VCaP (cell line): ENCODE measurements at regions not wholly inside any gene's neighbourhood (a gene's known extent, or its start where the extent isn't known, plus 50 kb on each side); places are given as distances from the start of the nearest gene placed in this dataset.

ENCODE experiments used
- H3K27ac ChIP-seq: fragments of 450-650 bp; 2 replicates; pipeline ENCODE4 v1.5.1; 2017
- CTCF ChIP-seq: fragments of 450-650 bp; conservative IDR thresholded peaks from 2 replicates; pipeline ENCODE4 v1.5.1; 2017; ENCODE audit warnings: mild to moderate bottlenecking, moderate library complexity

GRCh38 chr20:21994203-21994602 is 288.7 kb downstream of the PAX1 start:
- H3K27ac ChIP-seq: peak overlapping the region; percentile 72
- TF ChIP-seq CTCF: no peak

GRCh38 chr20:21982559-21982958 is 277.1 kb downstream of the PAX1 start:
- H3K27ac ChIP-seq: no peak overlapping the region
- no peak for TF ChIP-seq CTCF

GRCh38 chr20:21981597-21982344 is 276.3 kb downstream of the PAX1 start:
- H3K27ac ChIP-seq: no peak overlapping the region
- no peak for TF ChIP-seq CTCF

GRCh38 chr20:21981179-21981578 is 275.7 kb downstream of the PAX1 start:
- no peak overlapping the region for H3K27ac ChIP-seq
- TF ChIP-seq CTCF: no peak

- H3K27ac ChIP-seq: no peak overlapping the region
- no peak for TF ChIP-seq CTCF
Measured at GRCh38 chr20:21971436-21971835, 266.0 kb downstream of the PAX1 start.

- H3K27ac ChIP-seq: no peak overlapping the region
- TF ChIP-seq CTCF: peak; percentile 46
Measured at GRCh38 chr20:21968486-21968885, 263.0 kb downstream of the PAX1 start.

GRCh38 chr20:21967481-21967880 is 262.0 kb downstream of the PAX1 start:
- no peak for TF ChIP-seq CTCF
- H3K27ac ChIP-seq: no peak overlapping the region
